Thoracic aorta (tissue), 2 donors: ENCODE measurements at regions not wholly inside any gene's neighbourhood (a gene's known extent, or its start where the extent isn't known, plus 50 kb on each side); places are given as distances from the start of the nearest gene placed in this dataset.

ENCODE experiments used
- ATAC-seq: fragments of 150-250 bp; one replicate; pipeline ENCODE4 v1.8.0; 2017; ENCODE audit warnings: low read depth; ENCODE audit not compliant: insufficient number of reproducible peaks, low FRiP score
- DNase-seq: peaks from one replicate; pipeline ENCODE4 v3.0.0-alpha.2; 2020; ENCODE audit warnings: low spot score
- H3K27ac ChIP-seq, 2 donors: fragments of 200-600 bp; sonication (generic); 1 replicate in 1 of 2; 2 replicates in 1 of 2; pipeline ENCODE4 v1.5.1; 2016; ENCODE audit warnings: mild to moderate bottlenecking in 2 of 2, moderate library complexity in 2 of 2
- H3K27me3 ChIP-seq: fragments of 200-600 bp; sonication (generic); replicated peaks from 2 replicates; pipeline ENCODE4 v1.6.0; 2016; ENCODE audit warnings: mild to moderate bottlenecking; ENCODE audit not compliant: insufficient read depth
- H3K36me3 ChIP-seq: fragments of 200-600 bp; sonication (generic); one replicate; pipeline ENCODE4 v1.5.1; 2016
- H3K4me1 ChIP-seq, 2 donors: fragments of 200-600 bp; sonication (generic); 1 replicate in 1 of 2; 2 replicates in 1 of 2; pipeline versions ENCODE4 v1.5.1 to v1.6.0; 2016; ENCODE audit warnings: low read depth in 2 of 2, mild to moderate bottlenecking in 1 of 2; ENCODE audit not compliant: control insufficient read depth in 1 of 2
- H3K4me3 ChIP-seq: fragments of 200-600 bp; sonication (generic); 2 replicates; pipeline ENCODE4 v1.5.1; 2016; ENCODE audit warnings: mild to moderate bottlenecking
- H3K9me3 ChIP-seq: fragments of 200-600 bp; sonication (generic); 2 replicates; pipeline ENCODE4 v1.5.1; 2016
- CTCF ChIP-seq: fragments of 200-600 bp; sonication (generic); IDR thresholded peaks from one replicate; pipeline ENCODE4 v1.5.1; 2019; ENCODE audit warnings: antibody characterized with exemption

- no peak for DNase-seq
- Histone ChIP-seq H3K27me3 (no peaks in the 10 kb centered on the region), H3K4me3 (no peak overlapping the region), H3K9me3 (no peaks in the 10 kb centered on the region), H3K36me3 (no peaks in the 10 kb centered on the region), H3K4me1 (no peaks in the 10 kb centered on the region), H3K27ac (no peak overlapping the region)
- no peak for ATAC-seq
- TF ChIP-seq CTCF: no peak
These were observed 86.9 kb upstream of the SMLR1 start for GRCh38 chr6:130740308-130740707.

DNA sequence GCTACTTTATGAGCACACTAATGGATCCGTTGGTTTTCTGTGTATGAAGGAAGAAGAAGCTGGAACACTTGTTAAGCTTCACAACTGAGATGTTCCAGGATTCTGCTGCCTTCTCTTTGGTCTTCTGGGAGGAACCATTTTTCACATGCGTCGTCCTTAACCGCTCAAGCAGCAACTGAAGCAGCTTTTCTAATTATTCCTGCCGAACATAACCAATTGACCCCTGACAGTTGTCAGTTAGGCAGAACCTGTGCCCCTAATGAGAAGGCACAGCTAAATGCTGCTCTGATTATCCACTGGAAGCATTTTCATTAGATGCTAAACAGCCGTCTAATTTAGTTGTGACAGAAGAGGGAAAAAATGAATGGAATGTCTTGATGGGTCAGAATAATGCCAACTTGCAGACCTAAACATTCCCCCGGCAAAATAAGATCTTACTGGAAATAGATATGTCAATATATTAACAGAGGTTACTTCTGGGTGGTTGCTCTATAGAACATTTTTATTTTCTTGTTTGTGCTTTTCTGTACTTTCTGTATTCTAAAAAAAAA, 85.0 kb upstream of the SMLR1 start:
- DNase-seq: no peak
- Histone ChIP-seq H3K27me3 (no peaks in the 10 kb centered on the region), H3K4me3 (no peak overlapping the region), H3K4me1 (no peaks in the 10 kb centered on the region), H3K9me3 (no peaks in the 10 kb centered on the region), H3K27ac (no peak overlapping the region), H3K36me3 (no peaks in the 10 kb centered on the region)
- TF ChIP-seq CTCF: no peak
- ATAC-seq: no peak

- H3K9me3 ChIP-seq: no peaks in the 10 kb centered on the region
- no peaks in the 10 kb centered on the region for H3K36me3 ChIP-seq
- TF ChIP-seq CTCF: no peak
- DNase-seq: no peak
- no peak overlapping the region for H3K4me3 ChIP-seq
- no peaks in the 10 kb centered on the region for H3K4me1 ChIP-seq
- no peaks in the 10 kb centered on the region for H3K27me3 ChIP-seq
- no peak for ATAC-seq
- no peak overlapping the region for H3K27ac ChIP-seq
These were observed 84.0 kb upstream of the SMLR1 start for GRCh38 chr6:130743175-130743574.

- ATAC-seq (no peak), DNase-seq (no peak)
- Histone ChIP-seq H3K27ac (no peak overlapping the region), H3K4me1 (no peaks in the 10 kb centered on the region), H3K9me3 (no peaks in the 10 kb centered on the region), H3K27me3 (no peaks in the 10 kb centered on the region), H3K36me3 (no peaks in the 10 kb centered on the region), H3K4me3 (no peak overlapping the region)
- TF ChIP-seq CTCF: no peak
These were observed 82.4 kb upstream of the SMLR1 start for GRCh38 chr6:130744576-130745366.

GRCh38 chr6:130748041-130748440, 79.2 kb upstream of the SMLR1 start:
- Histone ChIP-seq H3K4me1 (no peaks in the 10 kb centered on the region), H3K27me3 (no peaks in the 10 kb centered on the region), H3K27ac (no peak overlapping the region), H3K9me3 (no peaks in the 10 kb centered on the region), H3K4me3 (no peak overlapping the region), H3K36me3 (no peaks in the 10 kb centered on the region)
- no peak for TF ChIP-seq CTCF
- no peak for ATAC-seq
- DNase-seq: no peak
